PC-9 (cell line): ENCODE measurements at regions not wholly inside any gene's neighbourhood (a gene's known extent, or its start where the extent isn't known, plus 50 kb on each side); places are given as distances from the start of the nearest gene placed in this dataset.

Experiments used
- EZH2 ChIP-seq: fragments of 200-600 bp; sonication (generic); IDR thresholded peaks from 2 replicates; pipeline ENCODE4 v1.8.0; 2017; ENCODE audit warnings: antibody characterized with exemption, low read depth
- TF ChIP-seq, protein P1 (sequence below): fragments of 200-600 bp; sonication (generic); conservative IDR thresholded peaks from 2 replicates; pipeline ENCODE4 v1.6.1; 2017; ENCODE audit warnings: mixed run types, antibody characterized with exemption, mild to moderate bottlenecking, moderate library complexity

DNA sequence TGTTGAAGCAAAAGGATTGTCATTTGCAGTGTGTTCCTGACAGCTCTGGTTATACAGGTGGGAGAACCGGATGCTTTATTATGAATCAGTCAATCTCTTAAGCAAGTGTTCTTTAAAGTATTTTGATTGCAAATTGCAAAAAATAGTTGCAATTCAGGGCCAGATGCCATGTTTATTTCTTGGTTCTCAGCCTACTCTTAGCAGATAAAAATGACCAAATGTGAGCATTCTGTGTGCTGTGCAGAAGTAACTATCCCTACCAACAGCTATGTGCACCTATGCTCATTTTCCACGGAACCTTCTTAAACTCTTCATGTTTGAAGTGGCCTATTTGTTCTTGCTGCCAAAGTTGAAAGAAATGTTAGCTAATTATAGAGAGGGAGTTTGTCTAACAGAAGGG, 262.3 kb upstream of the RASGRP1 start:
- TF ChIP-seq, protein P1, sequence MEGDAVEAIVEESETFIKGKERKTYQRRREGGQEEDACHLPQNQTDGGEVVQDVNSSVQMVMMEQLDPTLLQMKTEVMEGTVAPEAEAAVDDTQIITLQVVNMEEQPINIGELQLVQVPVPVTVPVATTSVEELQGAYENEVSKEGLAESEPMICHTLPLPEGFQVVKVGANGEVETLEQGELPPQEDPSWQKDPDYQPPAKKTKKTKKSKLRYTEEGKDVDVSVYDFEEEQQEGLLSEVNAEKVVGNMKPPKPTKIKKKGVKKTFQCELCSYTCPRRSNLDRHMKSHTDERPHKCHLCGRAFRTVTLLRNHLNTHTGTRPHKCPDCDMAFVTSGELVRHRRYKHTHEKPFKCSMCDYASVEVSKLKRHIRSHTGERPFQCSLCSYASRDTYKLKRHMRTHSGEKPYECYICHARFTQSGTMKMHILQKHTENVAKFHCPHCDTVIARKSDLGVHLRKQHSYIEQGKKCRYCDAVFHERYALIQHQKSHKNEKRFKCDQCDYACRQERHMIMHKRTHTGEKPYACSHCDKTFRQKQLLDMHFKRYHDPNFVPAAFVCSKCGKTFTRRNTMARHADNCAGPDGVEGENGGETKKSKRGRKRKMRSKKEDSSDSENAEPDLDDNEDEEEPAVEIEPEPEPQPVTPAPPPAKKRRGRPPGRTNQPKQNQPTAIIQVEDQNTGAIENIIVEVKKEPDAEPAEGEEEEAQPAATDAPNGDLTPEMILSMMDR, result no peak
- no peak for TF ChIP-seq EZH2
